ENCODE measurements at regions not wholly inside any gene's neighbourhood (a gene's known extent, or its start where the extent isn't known, plus 50 kb on each side); places are given as distances from the start of the nearest gene placed in this dataset.

GRCh38 chr21:19340954-19341353 is 937.4 kb upstream of the TMPRSS15 start:
- no peak for TF ChIP-seq CTCF (IDR thresholded peaks at IDR 0.05)
- TF ChIP-seq POLR2AphosphoS5 (IDR thresholded peaks at IDR 0.05), result no peak
- no peak for TF ChIP-seq EP300 (IDR thresholded peaks at IDR 0.05)
- no peak for TF ChIP-seq POLR2A (IDR thresholded peaks at IDR 0.05)
